SK-N-SH (cell line): ENCODE measurements at regions not wholly inside any gene's neighbourhood (a gene's known extent, or its start where the extent isn't known, plus 50 kb on each side); places are given as distances from the start of the nearest gene placed in this dataset.

Source experiments
- CTCF ChIA-PET: fragments of 300-600, 350-600 bp; formaldehyde crosslinking; extraction: SDS; loops from one replicate; lab custom pipeline; 2021; lab: Yijun Ruan, JAX
- POLR2A ChIA-PET: fragments of 350-600 bp; sonication (Branson Sonifier 250); formaldehyde crosslinking; extraction: SDS; loops from one replicate; lab custom pipeline; 2020; ENCODE audit warnings: antibody characterized with exemption, inconsistent platforms; lab: Yijun Ruan, JAX
- DNase-seq: peaks from one replicate; pipeline ENCODE4 v3.0.0; 2012
- H2AFZ ChIP-seq: fragments of 200-600 bp; sonication (generic); 2 replicates; pipeline ENCODE4 v1.8.1; 2016; ENCODE audit warnings: antibody characterized with exemption, mild to moderate bottlenecking, low read depth
- H3F3A ChIP-seq: fragments of 200-600 bp; sonication (generic); replicated peaks from 2 replicates; pipeline ENCODE3; 2016; ENCODE audit warnings: antibody characterized with exemption, mild to moderate bottlenecking; ENCODE audit not compliant: insufficient read depth
- H3K27ac ChIP-seq, 2 experiments: fragments of 200-500 bp in 1 of 2; fragments of 200-600 bp in 1 of 2; sonication (Bioruptor generic) in 1 of 2; sonication (generic), shearing (Covaris generic) in 1 of 2; 2 replicates each; pipeline versions ENCODE4 v1.5.1 to v1.6.1; 2014 to 2016; ENCODE audit warnings: low read depth in 2 of 2, inconsistent platforms in 1 of 2, low read length in 1 of 2, mild to moderate bottlenecking in 1 of 2, mixed read lengths in 1 of 2
- H3K27me3 ChIP-seq: fragments of 200-600 bp; sonication (generic), shearing (Covaris generic); 2 replicates; pipeline ENCODE4 v1.6.1; 2016; ENCODE audit warnings: mixed run types; ENCODE audit not compliant: insufficient read depth
- H3K36me3 ChIP-seq, 2 experiments: fragments of 200-500 bp in 1 of 2; fragments of 200-600 bp in 1 of 2; sonication (Bioruptor generic) in 1 of 2; sonication (generic) in 1 of 2; replicated peaks in 1 of 2; 2 replicates each; pipeline versions ENCODE3 to v1.5.1; 2014 to 2016; ENCODE audit warnings: low read length in 1 of 2, mild to moderate bottlenecking in 1 of 2; ENCODE audit not compliant: insufficient read depth in 2 of 2, control insufficient read depth in 1 of 2
- H3K4me1 ChIP-seq, 2 experiments: fragments of 200-500 bp in 1 of 2; fragments of 200-600 bp in 1 of 2; sonication (Bioruptor generic) in 1 of 2; sonication (generic), shearing (Covaris generic) in 1 of 2; 2 replicates each; pipeline versions ENCODE4 v1.5.1 to v1.6.1; 2014 to 2016; ENCODE audit warnings: low read depth in 1 of 2, low read length in 1 of 2, mixed run types in 1 of 2; ENCODE audit not compliant: insufficient read depth in 2 of 2, control insufficient read depth in 1 of 2
- H3K4me2 ChIP-seq: fragments of 200-600 bp; sonication (generic), shearing (Covaris generic); 2 replicates; pipeline ENCODE4 v1.6.1; 2017; ENCODE audit warnings: mixed run types
- H3K4me3 ChIP-seq, 2 experiments: fragments of 200-500 bp in 1 of 2; fragments of 200-600 bp in 1 of 2; sonication (Bioruptor generic) in 1 of 2; sonication (generic), shearing (Covaris generic) in 1 of 2; 2 replicates each; pipeline versions ENCODE4 v1.5.1 to v1.8.1; 2014 to 2016; ENCODE audit warnings: low read depth in 2 of 2, inconsistent platforms in 1 of 2, low read length in 1 of 2, mild to moderate bottlenecking in 1 of 2, mixed read lengths in 1 of 2, moderate library complexity in 1 of 2
- H3K79me2 ChIP-seq: fragments of 200-600 bp; sonication (generic); 2 replicates; pipeline ENCODE4 v1.8.1; 2017; ENCODE audit warnings: mild to moderate bottlenecking; ENCODE audit not compliant: insufficient read depth
- H3K9ac ChIP-seq: fragments of 200-600 bp; sonication (generic); 2 replicates; pipeline ENCODE4 v1.6.1; 2017; ENCODE audit warnings: mixed run types
- H3K9me2 ChIP-seq: fragments of 200-600 bp; sonication (generic); 2 replicates; pipeline ENCODE4 v1.6.1; 2017; ENCODE audit warnings: mixed run types
- H3K9me3 ChIP-seq: fragments of 200-600 bp; sonication (generic); 2 replicates; pipeline ENCODE4 v1.6.1; 2017; ENCODE audit warnings: mixed run types, mild to moderate bottlenecking, moderate library complexity
- H4K20me1 ChIP-seq: fragments of 200-600 bp; sonication (generic); 2 replicates; pipeline ENCODE4 v1.6.1; 2017; ENCODE audit warnings: mild to moderate bottlenecking, mixed run types; ENCODE audit not compliant: insufficient read depth
- CHD2 ChIP-seq: fragments of 150-350 bp; IDR thresholded peaks from 2 replicates; pipeline ENCODE4 v1.6.1; 2018; ENCODE audit warnings: low read length; ENCODE audit not compliant: partially characterized antibody
- CTCF ChIP-seq: fragments of 200-600 bp; sonication (generic); IDR thresholded peaks from 2 replicates; pipeline ENCODE4 v1.6.1; 2017; ENCODE audit warnings: antibody characterized with exemption, mild to moderate bottlenecking, moderate library complexity
- ELF1 ChIP-seq: IDR thresholded peaks from 2 replicates; pipeline ENCODE4 v1.4.0; 2012
- EZH2phosphoT487 ChIP-seq: fragments of 200-600 bp; sonication (generic); IDR thresholded peaks from 2 replicates; pipeline ENCODE4 v1.6.1; 2017; ENCODE audit warnings: low read depth, mixed run types, mild to moderate bottlenecking, antibody characterized with exemption, moderate library complexity, borderline replicate concordance
- FOXJ3 ChIP-seq: sonication (generic); formaldehyde crosslinking; IDR thresholded peaks from 2 replicates; pipeline ENCODE4 v1.5.1; 2020; ENCODE audit warnings: mild to moderate bottlenecking, missing genetic modification reagents
- GABPA ChIP-seq: IDR thresholded peaks from 2 replicates; pipeline ENCODE4 v1.4.0; 2012; ENCODE audit warnings: low read depth, mild to moderate bottlenecking
- NRF1 ChIP-seq: IDR thresholded peaks from 2 replicates; pipeline ENCODE4 v1.6.1; 2012; ENCODE audit warnings: low read depth, mild to moderate bottlenecking, low read length
- PBX3 ChIP-seq: IDR thresholded peaks from 2 replicates; pipeline ENCODE4; 2012
- POLR2AphosphoS5 ChIP-seq: IDR thresholded peaks from 2 replicates; pipeline ENCODE4 v1.6.1; 2012; ENCODE audit warnings: low read depth, low read length
- RAD21 ChIP-seq: IDR thresholded peaks from 2 replicates; pipeline ENCODE4 v1.6.1; 2012; ENCODE audit warnings: mild to moderate bottlenecking, low read length
- RCOR1 ChIP-seq: fragments of 150-350 bp; IDR thresholded peaks from 2 replicates; pipeline ENCODE4 v1.6.1; 2017; ENCODE audit warnings: antibody characterized with exemption, low read length
- RFX5 ChIP-seq: IDR thresholded peaks from 2 replicates; pipeline ENCODE4 v1.6.1; 2012; ENCODE audit warnings: mild to moderate bottlenecking, improper control_type of control experiment, low read length
- RXRA ChIP-seq: IDR thresholded peaks from 2 replicates; pipeline ENCODE4 v1.4.0; 2012; ENCODE audit warnings: low read depth, mild to moderate bottlenecking, borderline replicate concordance
- SIN3A ChIP-seq: IDR thresholded peaks from 2 replicates; pipeline ENCODE4 v1.6.1; 2012; ENCODE audit warnings: low read depth, mild to moderate bottlenecking, low read length, moderate library complexity, borderline replicate concordance
- TEAD4 ChIP-seq: IDR thresholded peaks from 2 replicates; pipeline ENCODE4 v1.4.0; 2012; ENCODE audit warnings: mild to moderate bottlenecking, borderline replicate concordance; ENCODE audit not compliant: insufficient read depth
- USF1 ChIP-seq: IDR thresholded peaks from 2 replicates; pipeline ENCODE4 v1.4.0; 2012; ENCODE audit warnings: low read depth, borderline replicate concordance
- YY1 ChIP-seq: IDR thresholded peaks from 2 replicates; pipeline ENCODE4 v1.4.0; 2012; ENCODE audit warnings: low read depth, mild to moderate bottlenecking
- ZBTB33 ChIP-seq: IDR thresholded peaks from 2 replicates; pipeline ENCODE4 v1.4.0; 2012; ENCODE audit warnings: low read depth, borderline replicate concordance
- WGBS: methylation state at CpG from one replicate; pipeline ENCODE4 v1.1.6; 2017; ENCODE audit warnings: low lambda C conversion rate; 5-methylcytosine and 5-hydroxymethylcytosine counted together
- TF ChIP-seq, protein P1 (sequence below): IDR thresholded peaks from 2 replicates; pipeline ENCODE4 v1.4.0; 2012; ENCODE audit warnings: low read depth

DNA sequence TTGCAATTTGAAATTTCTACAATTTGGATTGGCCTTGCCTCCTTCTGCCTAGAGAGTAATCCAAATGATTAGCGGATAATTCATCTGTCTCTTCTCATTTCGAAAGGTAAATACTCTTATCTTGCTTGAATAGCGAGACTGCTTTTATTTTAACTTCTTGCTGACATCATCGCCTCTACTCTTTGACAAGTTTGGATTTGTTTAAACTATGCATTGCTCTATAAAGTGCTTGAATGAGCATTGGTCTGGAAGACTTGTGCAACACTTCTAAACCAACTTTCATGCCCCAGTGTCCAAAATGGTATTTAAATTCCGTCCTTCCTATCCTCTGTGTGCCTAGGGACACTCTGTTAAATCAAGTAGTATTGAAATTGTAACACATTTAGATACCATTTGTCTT is 384.1 kb upstream of the SLC35B3 start:
- H3F3A ChIP-seq: no peaks in the 10 kb centered on the region
- TF ChIP-seq CHD2: no peak
- no peak for TF ChIP-seq RXRA
- TF ChIP-seq RCOR1: no peak
- no peak for TF ChIP-seq YY1
- TF ChIP-seq CTCF: no peak
- no peak for TF ChIP-seq ELF1
- no peak for TF ChIP-seq RAD21
- TF ChIP-seq, protein P1, sequence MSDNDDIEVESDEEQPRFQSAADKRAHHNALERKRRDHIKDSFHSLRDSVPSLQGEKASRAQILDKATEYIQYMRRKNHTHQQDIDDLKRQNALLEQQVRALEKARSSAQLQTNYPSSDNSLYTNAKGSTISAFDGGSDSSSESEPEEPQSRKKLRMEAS: no peak
- no peak for TF ChIP-seq TEAD4
- TF ChIP-seq, all 33 proteins: peak for 0
- Histone ChIP-seq H3K27me3 (no peaks in the 10 kb centered on the region), H4K20me1 (no peaks in the 10 kb centered on the region), H3K79me2 (no peaks in the 10 kb centered on the region), H3K9me2 (no peaks in the 10 kb centered on the region), H3K9me3 (no peaks in the 10 kb centered on the region), H3K4me1 (no peaks in the 10 kb centered on the region), H3K27ac (no peak overlapping the region), H2AFZ (no peak overlapping the region), H3K9ac (no peak overlapping the region), H3K4me2 (no peak overlapping the region), H3K4me3 (no peak overlapping the region), H3K36me3 (no peaks in the 10 kb centered on the region)
- WGBS: 7% methylated on average over 5 of the region's 5 CpGs
- POLR2A ChIA-PET: no interaction called here
- DNase-seq: no peak
- CTCF ChIA-PET: no interaction called here

GRCh38 chr6:8814440-8815000 is 379.2 kb upstream of the SLC35B3 start:
- no peaks in the 10 kb centered on the region for H3K9me3 ChIP-seq
- H3K9ac ChIP-seq: no peak overlapping the region
- no peaks in the 10 kb centered on the region for H3F3A ChIP-seq
- no peak overlapping the region for H3K27ac ChIP-seq
- no peaks in the 10 kb centered on the region for H3K79me2 ChIP-seq
- WGBS: 0% methylated on average over 1 of the region's 1 CpG
- no peaks in the 10 kb centered on the region for H3K4me1 ChIP-seq
- H3K4me3 ChIP-seq: no peak overlapping the region
- TF ChIP-seq SIN3A (no peak), EZH2phosphoT487 (no peak), NRF1 (no peak), GABPA (no peak), FOXJ3 (no peak), POLR2AphosphoS5 (no peak), RAD21 (no peak), RFX5 (no peak), USF1 (no peak), ZBTB33 (no peak), RCOR1 (no peak), PBX3 (no peak)
- ChIA-PET CTCF (no interaction called here), POLR2A (no interaction called here)
- H2AFZ ChIP-seq: no peak overlapping the region
- DNase-seq: no peak
- no peak overlapping the region for H3K4me2 ChIP-seq
- no peaks in the 10 kb centered on the region for H4K20me1 ChIP-seq
- H3K9me2 ChIP-seq: no peaks in the 10 kb centered on the region
- no peaks in the 10 kb centered on the region for H3K27me3 ChIP-seq
- H3K36me3 ChIP-seq: no peaks in the 10 kb centered on the region
